ENCODE measurements at regions not wholly inside any gene's neighbourhood (a gene's known extent, or its start where the extent isn't known, plus 50 kb on each side); places are given as distances from the start of the nearest gene placed in this dataset.

GRCh38 chr18:22705328-22705727 is 227.8 kb upstream of the RBBP8 start:
- TF ChIP-seq CTCF (IDR thresholded peaks at IDR 0.05) (no peak), POLR2A (IDR thresholded peaks at IDR 0.05) (no peak)
